Erythroblast (primary cell): ENCODE measurements at regions not wholly inside any gene's neighbourhood (a gene's known extent, or its start where the extent isn't known, plus 50 kb on each side); places are given as distances from the start of the nearest gene placed in this dataset.

ENCODE experiments used
- GATA1 ChIP-seq: IDR thresholded peaks from 2 replicates; pipeline ENCODE4 v1.6.1; 2011; ENCODE audit warnings: low read depth, mild to moderate bottlenecking, control low read depth, low read length, moderate library complexity
- POLR2A ChIP-seq: IDR thresholded peaks from 2 replicates; pipeline ENCODE4 v1.6.1; 2011; ENCODE audit warnings: mild to moderate bottlenecking, low read length

- TF ChIP-seq POLR2A (no peak), GATA1 (no peak)
Observed at GRCh38 chr2:21836719-21837118, 713.0 kb downstream of the TDRD15 start.
